NT2/D1 (cell line): ENCODE measurements at regions not wholly inside any gene's neighbourhood (a gene's known extent, or its start where the extent isn't known, plus 50 kb on each side); places are given as distances from the start of the nearest gene placed in this dataset.

Experiments
- DNase-seq: peaks from one replicate; pipeline ENCODE4 v3.0.0-alpha.2; 2011; ENCODE audit warnings: low read depth, low spot score
- H3K27me3 ChIP-seq: 2 replicates; pipeline ENCODE4 v1.6.0; 2011; ENCODE audit warnings: mild to moderate bottlenecking; ENCODE audit not compliant: insufficient read length, insufficient read depth
- H3K36me3 ChIP-seq: 2 replicates; pipeline ENCODE4 v1.6.1; 2011; ENCODE audit warnings: mild to moderate bottlenecking, low read length, mixed read lengths; ENCODE audit not compliant: insufficient read depth, insufficient read length
- H3K4me1 ChIP-seq: 2 replicates; pipeline ENCODE4 v1.5.1; 2011; ENCODE audit not compliant: insufficient read depth, insufficient read length
- H3K4me3 ChIP-seq: 2 replicates; pipeline ENCODE4 v1.5.1; 2011; ENCODE audit warnings: low read depth; ENCODE audit not compliant: insufficient read length
- H3K9ac ChIP-seq: 2 replicates; pipeline ENCODE4 v1.6.0; 2011; ENCODE audit warnings: low read depth; ENCODE audit not compliant: insufficient read length
- H3K9me3 ChIP-seq: 2 replicates; pipeline ENCODE4 v1.5.1; 2011; ENCODE audit warnings: mild to moderate bottlenecking, low read length; ENCODE audit not compliant: insufficient read depth
- SUZ12 ChIP-seq: IDR thresholded peaks from 2 replicates; pipeline ENCODE4 v1.6.1; 2011; ENCODE audit not compliant: insufficient read length, insufficient read depth; ENCODE audit errors: extremely low read depth
- YY1 ChIP-seq: IDR thresholded peaks from 2 replicates; pipeline ENCODE4 v1.6.1; 2011; ENCODE audit not compliant: insufficient read length, insufficient read depth
- ZNF274 ChIP-seq: IDR thresholded peaks from 2 replicates; pipeline ENCODE4 v1.6.1; 2011; ENCODE audit warnings: mild to moderate bottlenecking, low read depth, low read length

GRCh38 chr2:120498121-120498520, 152.2 kb downstream of the INHBB start:
- Histone ChIP-seq H3K27me3 (peaks cover 42% of the 10 kb centered on the region), H3K4me3 (no peak overlapping the region), H3K9me3 (no peaks in the 10 kb centered on the region), H3K9ac (no peak overlapping the region), H3K4me1 (no peaks in the 10 kb centered on the region), H3K36me3 (no peaks in the 10 kb centered on the region)
- DNase-seq = no peak
- no peak for TF ChIP-seq SUZ12
- TF ChIP-seq ZNF274 = no peak
- no peak for TF ChIP-seq YY1

GRCh38 chr2:120498576-120499394, 152.8 kb downstream of the INHBB start:
- TF ChIP-seq SUZ12 = no peak
- no peak for TF ChIP-seq YY1
- no peak for TF ChIP-seq ZNF274
- no peaks in the 10 kb centered on the region for H3K9me3 ChIP-seq
- H3K36me3 ChIP-seq = no peaks in the 10 kb centered on the region
- H3K27me3 ChIP-seq = peaks cover 42% of the 10 kb centered on the region
- no peak overlapping the region for H3K4me3 ChIP-seq
- no peak for DNase-seq
- no peaks in the 10 kb centered on the region for H3K4me1 ChIP-seq
- H3K9ac ChIP-seq = no peak overlapping the region

GRCh38 chr2:120499784-120500495, 154.0 kb downstream of the INHBB start:
- Histone ChIP-seq H3K36me3 (no peaks in the 10 kb centered on the region), H3K4me1 (no peaks in the 10 kb centered on the region), H3K9me3 (no peaks in the 10 kb centered on the region), H3K4me3 (no peak overlapping the region), H3K27me3 (peaks cover 44% of the 10 kb centered on the region), H3K9ac (no peak overlapping the region)
- TF ChIP-seq SUZ12 (no peak), ZNF274 (no peak), YY1 (no peak)
- DNase-seq = no peak

GRCh38 chr2:120501591-120501990, 155.7 kb downstream of the INHBB start:
- no peak overlapping the region for H3K9ac ChIP-seq
- no peak overlapping the region for H3K4me3 ChIP-seq
- peaks cover 51% of the 10 kb centered on the region for H3K27me3 ChIP-seq
- H3K36me3 ChIP-seq = no peaks in the 10 kb centered on the region
- no peaks in the 10 kb centered on the region for H3K9me3 ChIP-seq
- no peak for DNase-seq
- no peak for TF ChIP-seq SUZ12
- TF ChIP-seq ZNF274 = no peak
- no peak for TF ChIP-seq YY1
- H3K4me1 ChIP-seq = no peaks in the 10 kb centered on the region

- H3K9me3 ChIP-seq = no peaks in the 10 kb centered on the region
- H3K36me3 ChIP-seq = no peaks in the 10 kb centered on the region
- no peak for DNase-seq
- H3K27me3 ChIP-seq = peaks cover 56% of the 10 kb centered on the region
- no peak overlapping the region for H3K4me3 ChIP-seq
- no peak overlapping the region for H3K9ac ChIP-seq
- no peak for TF ChIP-seq ZNF274
- no peak for TF ChIP-seq SUZ12
- no peak for TF ChIP-seq YY1
- H3K4me1 ChIP-seq = no peaks in the 10 kb centered on the region
Observed at GRCh38 chr2:120502357-120502756, 156.4 kb downstream of the INHBB start.

GRCh38 chr2:120502761-120503160, 156.8 kb downstream of the INHBB start:
- Histone ChIP-seq H3K27me3 (peaks cover 55% of the 10 kb centered on the region), H3K4me1 (no peaks in the 10 kb centered on the region), H3K9me3 (no peaks in the 10 kb centered on the region), H3K9ac (no peak overlapping the region), H3K36me3 (no peaks in the 10 kb centered on the region), H3K4me3 (no peak overlapping the region)
- no peak for DNase-seq
- no peak for TF ChIP-seq ZNF274
- TF ChIP-seq YY1 = no peak
- no peak for TF ChIP-seq SUZ12

GRCh38 chr2:120503206-120503792, 157.4 kb downstream of the INHBB start:
- Histone ChIP-seq H3K4me1 (no peaks in the 10 kb centered on the region), H3K4me3 (no peak overlapping the region), H3K36me3 (no peaks in the 10 kb centered on the region), H3K27me3 (peaks cover 53% of the 10 kb centered on the region), H3K9me3 (no peaks in the 10 kb centered on the region), H3K9ac (no peak overlapping the region)
- TF ChIP-seq SUZ12 (no peak), ZNF274 (no peak), YY1 (no peak)
- DNase-seq = no peak
